Activated T-helper 1 cell treated with Interleukin-2 at 50 U/mL for 16 hours (primary cell): ENCODE measurements at regions not wholly inside any gene's neighbourhood (a gene's known extent, or its start where the extent isn't known, plus 50 kb on each side); places are given as distances from the start of the nearest gene placed in this dataset.
A peak's percentile ranks its signal among the peaks of the same experiment; 100 is the strongest.
"Not testable (repeated sequence)": the region's sequence is repeated elsewhere in the genome, so short reads cannot be mapped to it uniquely, and the experiment has no call there.

Experiments
- DNase-seq: peaks from one replicate; pipeline ENCODE4 v3.0.0-alpha.2; 2020; ENCODE audit warnings: low read depth

DNA sequence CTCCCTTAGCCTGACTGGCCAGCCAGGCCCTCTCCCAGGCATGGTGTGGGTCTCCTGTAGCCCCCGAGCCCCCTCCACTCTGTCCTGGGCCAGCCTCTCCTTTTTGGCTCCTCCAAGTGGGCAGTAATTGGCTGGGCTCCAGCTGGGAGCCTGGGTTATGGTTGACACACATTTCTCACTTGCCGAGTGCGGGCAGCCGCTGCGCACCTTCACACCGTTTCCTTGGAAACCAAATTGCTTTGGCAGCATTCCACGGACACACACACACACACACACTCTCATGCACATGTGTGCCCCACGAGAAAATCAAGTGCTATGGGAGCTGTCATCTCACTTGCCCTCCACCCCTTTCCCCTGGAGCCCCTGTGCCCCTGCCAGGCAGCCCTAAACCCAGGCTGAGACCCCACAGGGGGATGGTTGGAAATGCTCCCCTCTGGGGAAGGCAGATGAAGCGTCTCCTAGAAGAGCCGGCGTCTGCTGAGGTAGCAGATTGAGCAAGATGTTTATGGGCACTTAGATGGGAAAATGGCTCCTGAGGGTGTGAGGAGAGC lies 402.7 kb upstream of the TNRC6C start:
- no peak for DNase-seq

DNA sequence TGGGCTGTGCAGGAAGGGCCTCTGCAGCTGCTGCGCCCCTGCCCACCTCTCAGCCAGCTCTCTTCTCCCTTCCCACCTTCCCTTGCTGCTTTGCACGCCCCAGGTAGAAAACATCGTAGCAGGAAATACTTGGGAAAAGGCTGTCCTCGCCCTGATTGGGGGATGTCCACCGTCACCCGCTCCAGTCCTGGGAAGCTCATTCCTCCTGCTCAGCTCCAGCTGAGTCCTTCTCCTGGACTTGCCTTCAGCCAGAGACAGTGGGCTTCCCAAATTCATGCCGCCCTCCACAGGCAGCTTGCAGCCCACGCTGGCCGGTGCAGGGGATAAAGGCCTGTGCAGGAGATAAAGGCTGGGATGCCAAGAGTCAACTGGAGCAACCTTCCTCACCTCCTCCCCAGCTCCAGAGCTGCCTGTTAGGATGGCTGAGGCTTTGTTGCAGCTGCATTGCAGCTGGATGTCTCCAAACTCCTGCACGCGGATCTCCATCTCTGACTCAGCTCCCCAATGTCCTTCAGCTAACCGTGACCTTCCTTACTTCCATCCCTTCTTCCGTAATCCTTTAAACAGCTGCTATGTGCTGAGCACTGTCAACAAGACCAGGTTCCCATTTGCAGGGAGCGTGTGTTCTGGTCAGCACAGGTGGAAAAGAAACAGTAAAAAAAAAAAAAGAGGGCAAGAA lies 402.0 kb upstream of the TNRC6C start:
- no peak for DNase-seq

DNA sequence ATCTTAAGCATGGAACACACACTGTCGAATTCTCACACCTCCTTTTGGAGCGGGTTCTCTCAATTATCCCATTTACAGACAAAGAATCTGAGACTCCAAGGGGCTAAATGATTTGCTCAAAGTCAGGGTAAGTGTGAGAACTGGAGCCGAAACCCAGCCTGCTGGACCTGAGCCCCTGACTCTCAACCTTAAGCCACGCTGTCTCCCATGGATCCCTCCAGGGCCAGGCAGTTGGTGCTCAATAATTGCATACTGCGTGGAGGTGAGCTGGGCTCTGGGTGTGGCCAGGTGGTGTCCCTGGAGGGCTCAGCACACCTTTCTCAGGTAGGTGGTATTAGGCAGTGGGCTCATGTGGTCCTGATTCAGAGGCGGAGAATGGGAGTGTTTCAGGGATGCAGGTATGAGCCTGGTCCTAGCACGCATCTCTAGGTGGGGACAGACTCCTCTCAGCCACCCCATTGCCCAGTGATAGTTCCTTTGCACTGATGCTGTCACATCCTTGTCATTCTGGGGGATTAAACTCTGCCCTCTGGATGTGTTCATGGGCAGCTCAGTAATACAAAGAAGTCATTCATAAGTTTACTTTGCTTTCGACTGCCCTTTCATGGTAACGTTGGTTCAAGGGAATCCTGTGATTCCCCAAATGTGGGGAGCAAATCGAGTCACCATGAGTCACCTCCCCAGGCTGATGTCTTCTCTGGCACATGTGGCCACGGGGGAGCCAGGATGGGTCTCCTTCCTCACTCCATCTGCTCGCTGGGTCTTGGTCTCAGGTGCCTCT lies 399.5 kb upstream of the TNRC6C start:
- no peak for DNase-seq

DNA sequence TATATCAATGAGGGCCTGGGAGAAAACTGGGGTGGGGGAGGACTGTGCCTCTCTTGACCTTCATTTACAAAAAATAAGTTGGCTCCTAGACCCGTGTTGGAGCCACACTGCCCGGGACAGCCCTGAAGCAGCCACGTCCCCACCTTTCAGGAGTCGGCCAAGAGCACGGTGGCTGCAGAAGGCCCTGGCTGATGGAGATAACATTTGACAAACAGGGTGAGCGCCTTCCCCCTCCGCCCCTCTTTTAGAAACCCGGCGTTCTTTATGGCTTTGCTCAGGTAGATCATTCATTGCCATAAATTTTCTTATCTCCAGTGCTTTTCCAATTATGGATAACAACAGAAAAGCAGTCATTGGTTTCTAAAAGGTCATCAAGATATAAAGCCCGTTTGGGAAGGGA lies 398.1 kb upstream of the TNRC6C start:
- no peak for DNase-seq

DNA sequence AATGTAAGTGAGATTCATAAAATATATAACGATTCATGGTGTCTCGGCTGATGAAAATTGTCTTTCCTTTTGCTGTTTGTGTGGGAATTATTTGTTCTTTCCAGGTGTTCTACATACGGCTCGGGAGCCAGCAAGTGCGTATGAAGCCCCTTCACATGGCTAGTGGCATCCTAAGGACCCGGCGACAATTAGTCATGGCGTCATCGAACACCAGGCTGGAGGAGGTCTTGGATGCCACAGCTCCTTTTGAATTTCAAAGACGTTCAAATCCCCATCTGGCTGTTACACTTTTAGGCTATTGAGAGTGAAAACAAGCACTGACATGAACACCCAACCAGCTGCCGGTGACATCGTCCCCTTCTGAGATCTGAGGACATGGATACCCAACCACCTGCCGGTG lies 397.7 kb upstream of the TNRC6C start:
- DNase-seq = no peak

DNA sequence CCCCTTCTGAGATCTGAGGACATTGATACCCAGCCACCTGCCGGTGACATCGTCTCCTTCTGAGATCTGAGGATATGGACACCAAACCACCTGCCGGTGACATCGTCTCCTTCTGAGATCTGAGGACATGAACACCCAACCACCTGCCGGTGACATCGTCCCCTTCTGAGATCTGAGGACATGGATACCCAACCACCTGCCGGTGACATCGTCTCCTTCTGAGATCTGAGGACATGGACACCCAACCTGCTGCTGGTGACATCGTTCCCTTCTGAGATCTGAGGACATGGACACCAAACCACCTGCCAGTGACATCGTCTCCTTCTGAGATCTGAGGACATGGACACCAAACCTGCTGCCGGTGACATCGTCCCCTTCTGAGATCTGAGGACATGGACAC lies 396.1 kb upstream of the TNRC6C start:
- DNase-seq = not testable (repeated sequence)

DNA sequence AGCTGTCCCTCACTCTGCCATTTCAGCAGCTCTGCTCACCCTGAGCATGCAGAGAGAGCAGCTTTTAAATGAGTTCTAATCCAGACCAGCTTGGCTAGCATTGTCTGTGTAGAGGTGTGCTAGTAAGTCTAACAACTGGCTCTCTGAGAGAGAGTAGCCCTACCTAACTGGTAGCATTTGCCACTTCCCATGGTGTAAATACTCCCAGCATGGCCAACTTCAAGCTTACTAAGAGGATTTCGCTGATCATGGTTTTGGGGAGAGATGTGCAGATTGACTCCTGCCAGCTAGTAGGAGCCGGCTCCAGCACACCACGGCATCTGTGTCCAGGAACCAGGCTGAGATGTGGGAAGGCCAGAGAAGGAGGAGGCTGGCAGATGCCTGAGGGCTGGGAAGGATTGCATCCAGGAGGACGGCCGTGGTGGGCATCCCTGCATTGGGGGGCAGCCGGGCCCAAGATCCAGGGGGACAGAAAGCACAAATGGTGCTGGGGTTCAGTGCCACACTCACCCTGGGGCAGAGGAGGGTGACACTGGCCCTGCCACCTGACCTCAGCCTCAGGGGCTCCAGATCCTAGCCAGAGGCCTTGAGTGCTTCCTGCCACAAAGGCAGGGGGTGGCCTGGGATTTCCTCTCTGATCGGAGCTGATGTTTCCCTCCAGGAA lies 394.9 kb upstream of the TNRC6C start:
- no peak for DNase-seq

DNA sequence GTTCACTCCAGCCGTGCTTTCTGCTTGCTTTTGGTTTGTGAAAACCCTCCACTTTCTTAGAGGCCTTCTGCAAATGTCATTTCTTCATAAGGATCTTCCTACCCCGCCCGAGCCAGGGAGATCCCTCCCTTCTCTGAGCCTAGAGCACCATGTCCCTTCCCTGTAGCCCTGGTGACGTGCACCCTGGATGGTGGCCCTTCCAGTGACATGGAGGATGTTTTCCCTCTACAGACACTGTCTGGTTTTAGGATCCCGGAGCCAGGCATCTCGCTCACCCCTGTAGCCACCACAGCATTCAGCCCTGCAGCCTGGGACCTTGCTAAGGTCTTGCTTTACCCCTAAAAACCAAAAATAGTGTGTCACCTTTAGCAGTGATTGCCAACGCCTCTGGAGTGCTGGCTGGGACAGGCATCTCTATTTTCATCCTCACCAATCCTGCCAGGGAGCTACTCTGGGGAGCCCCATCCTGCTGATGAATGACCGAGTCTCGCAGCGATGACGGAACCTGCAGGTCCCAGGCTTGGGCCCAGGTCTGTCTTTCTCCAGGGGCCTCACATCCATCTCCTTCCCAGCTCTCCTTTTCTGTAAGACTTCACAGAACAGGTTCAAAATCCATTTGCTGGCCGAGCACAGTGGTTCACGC lies 394.1 kb upstream of the TNRC6C start:
- no peak for DNase-seq

DNA sequence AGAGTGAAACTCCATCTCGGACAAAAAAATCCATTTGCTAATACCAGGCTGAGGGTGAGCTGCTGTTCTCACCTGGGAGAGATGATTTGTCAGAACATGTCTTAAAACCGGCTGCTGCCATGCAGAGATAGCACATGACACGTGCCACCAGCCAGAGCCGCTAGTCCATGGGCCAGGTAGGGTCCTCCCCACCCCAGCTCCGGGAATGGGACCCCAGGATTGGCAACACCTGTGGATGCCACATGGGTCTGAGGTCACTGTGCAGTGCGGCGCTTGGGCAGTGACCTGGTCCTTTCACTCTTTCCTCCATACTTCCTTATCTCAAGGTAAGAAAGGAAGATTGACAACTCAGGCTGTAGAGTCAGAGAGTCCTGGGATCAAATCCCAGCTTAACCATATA lies 393.3 kb upstream of the TNRC6C start:
- no peak for DNase-seq

DNA sequence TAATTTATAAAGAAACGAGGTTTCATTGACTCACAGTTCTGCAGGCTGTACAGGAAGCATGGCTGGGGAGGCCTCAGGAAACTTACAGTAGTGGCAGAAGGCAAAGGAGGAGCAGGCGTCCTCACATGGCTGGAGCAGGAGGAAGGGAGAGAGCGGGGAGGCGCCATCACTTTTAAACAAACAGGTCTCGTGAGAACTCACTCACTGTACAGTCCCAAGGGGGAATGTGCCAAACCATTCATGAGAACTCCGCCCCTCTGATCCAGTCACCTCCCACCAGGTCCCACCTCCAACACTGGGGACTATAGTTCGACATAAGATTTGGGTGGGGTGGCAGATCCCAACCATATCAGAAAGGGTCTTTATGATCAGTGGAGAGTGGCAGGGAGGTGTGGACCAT lies 392.4 kb upstream of the TNRC6C start:
- no peak for DNase-seq

DNA sequence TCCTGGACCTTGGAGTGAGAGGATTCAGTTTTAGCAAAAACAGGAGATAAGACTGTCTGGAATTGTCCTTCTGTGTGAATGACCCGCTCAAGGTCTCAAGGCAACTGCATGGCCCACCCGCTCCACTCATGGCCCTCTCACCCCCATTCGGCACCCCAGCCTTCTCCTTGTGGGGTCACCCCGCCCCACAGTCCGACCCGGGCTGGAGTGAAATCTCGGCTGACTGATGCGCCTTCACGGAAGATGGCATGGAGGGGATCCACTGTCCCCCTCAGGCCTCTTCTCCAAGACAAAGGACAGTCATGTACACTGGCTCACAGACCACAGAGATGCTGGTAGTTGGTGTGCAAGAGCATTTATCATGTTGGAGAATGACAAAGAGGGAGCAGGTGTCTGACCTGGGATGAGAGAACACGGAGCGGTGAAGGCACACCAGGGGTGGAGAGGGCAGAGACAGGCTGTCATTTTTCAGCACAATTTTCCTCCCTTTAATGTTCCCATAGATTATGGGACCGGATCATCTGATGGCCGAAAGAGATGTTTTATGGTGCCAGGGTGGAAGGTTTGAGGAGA lies 391.9 kb upstream of the TNRC6C start:
- DNase-seq = no peak

DNA sequence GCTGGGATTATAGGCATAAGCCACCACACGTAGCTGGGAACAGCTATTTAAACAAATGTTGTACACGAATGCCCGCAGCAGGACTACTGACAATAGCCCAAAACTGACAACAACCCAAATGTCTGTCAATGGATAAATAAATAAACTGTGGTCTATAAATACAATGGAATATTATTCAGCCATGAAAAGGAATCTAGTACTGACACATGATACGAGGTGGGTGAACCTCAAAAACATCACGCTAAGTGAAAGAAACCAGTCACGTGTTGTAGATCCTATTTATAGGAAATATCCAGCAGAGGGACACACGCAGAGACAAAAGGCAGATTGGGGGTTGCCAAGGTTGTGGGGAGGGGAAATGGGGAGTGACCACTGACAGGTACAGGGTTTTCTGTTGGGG lies 390.0 kb upstream of the TNRC6C start:
- DNase-seq = no peak

DNA sequence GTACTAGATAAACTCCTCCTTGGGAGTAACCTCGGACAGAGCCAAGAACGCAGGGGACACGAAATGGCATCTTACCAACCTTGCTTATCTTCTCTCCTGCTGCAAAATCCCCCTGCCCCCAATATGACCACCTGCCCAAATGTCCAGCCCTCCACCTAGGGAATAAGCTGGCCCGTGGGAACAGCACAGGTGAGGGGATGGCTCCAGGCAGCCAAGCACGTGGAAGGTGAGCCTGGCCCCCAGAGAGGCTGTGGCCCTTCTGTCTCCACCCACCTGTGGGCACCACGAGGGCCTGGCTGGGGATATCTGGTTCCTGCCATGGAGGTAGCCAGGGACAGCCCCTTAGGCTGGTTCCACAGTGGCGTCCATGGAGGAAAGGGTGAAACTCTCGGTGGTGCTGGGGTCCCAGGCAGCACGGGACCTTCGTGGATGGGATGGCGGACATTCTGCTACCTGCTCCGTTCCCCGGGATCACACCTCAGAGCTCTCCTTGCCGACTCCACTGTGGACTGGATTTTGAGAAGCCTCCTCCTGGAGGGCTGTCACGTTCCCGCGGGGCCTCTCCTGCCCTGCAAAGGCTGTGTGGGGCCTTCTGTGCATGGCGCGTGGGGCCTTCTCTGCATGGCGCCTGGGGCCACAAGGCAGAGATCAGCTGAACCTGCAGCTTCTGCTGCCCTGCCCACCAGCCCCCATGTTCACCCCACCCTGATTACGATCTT lies 388.5 kb upstream of the TNRC6C start:
- DNase-seq = no peak

DNA sequence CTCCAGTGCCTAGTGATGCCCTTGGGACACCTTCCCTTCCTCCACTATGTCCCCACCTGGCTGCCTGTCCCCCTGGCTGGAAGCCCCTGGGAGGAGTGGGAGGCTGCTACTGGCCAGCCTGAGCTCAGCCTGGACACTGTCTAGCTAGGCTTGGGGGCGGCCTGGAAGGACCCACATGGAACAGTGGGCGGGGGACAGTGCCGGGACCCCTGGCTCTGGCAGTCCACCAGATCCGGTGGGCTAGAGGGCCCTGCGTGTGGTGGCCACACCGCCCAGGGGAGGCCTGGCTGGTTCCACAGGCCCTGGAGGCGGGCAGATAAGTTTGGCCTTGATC lies 388.0 kb upstream of the TNRC6C start:
- DNase-seq = no peak

DNA sequence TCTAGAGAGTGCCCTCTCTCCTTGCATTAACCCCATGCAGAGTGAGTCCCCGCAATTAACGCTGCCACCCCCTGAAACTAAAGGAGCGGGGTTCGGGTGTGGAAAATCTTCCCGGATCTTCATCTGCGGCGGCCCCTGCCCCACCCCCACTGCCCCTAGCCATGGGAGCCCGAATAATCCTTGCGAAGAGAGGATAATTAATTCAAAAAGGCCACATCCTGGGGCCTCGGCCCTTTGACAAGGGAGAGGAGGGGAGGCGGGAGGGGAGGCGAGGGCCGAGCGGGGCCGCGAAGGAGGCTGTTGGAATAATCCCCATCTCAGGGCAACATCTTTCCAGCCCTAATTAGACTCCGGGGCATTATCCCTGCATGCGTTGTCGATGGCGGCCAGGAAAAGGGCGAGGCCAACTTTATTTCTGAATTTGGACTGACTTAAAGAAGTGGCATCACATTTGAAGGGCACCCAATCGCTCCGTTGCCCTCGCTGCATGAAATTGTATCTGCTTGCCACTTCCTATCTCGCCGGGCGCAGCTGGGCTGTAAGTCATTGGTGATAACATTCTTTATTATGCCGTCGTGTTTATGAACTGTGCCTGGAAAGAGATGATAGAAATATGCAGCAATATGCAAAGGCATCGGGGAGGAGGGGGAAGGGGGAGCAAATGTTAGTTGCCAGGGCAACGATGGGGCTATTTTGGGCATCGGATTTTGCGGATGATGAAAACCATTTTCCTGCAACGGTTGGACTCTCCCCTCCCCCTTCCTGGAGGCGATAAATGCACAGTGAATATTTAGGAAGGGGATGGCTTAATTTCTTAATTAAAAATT lies 387.1 kb upstream of the TNRC6C start:
- DNase-seq = peak; percentile 3

DNA sequence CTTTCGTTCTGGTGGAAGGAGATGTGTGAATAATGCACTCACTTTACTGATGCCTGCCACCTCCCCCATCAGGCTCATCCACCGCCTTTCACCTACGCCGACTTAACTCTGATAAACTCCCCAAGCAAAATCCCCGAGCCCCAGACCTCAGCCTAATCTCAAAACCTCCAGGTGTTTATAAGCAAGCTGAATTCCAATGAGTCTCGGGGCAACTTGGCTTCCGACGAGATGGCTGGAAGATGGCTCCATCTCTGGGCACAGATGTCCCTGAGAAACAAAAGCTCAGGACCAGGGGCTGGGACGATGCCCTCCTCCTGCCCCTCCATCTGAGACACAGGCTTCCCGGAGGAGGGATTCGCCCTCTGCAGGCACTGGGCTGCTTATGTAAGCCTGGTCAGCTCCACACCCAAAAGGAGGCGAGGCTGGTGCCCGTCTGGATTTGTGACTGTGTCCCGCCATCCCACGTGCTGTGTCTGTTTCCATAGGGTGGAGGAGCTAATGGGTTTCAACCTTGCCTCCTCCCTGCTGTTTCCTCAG lies 386.4 kb upstream of the TNRC6C start:
- no peak for DNase-seq

DNA sequence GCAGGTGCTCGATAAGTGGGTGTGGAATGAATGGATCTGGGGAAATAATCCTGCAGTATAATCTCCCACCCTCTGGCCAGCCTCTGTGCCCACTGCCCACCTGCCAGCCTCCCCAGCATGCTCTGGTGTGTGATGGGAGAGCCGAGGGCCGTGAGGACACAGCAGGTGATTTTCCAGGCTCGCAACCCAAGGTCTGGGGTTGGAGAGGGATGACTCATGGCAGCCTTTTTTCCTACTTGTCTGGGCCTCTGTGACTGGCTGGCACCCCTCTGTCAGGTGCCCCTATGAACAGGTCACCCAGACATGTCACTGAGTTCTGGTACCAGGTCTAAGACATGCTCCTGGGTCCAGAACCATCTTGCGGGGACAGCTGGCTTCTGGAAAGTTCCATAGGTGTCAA lies 385.7 kb upstream of the TNRC6C start:
- DNase-seq = no peak

DNA sequence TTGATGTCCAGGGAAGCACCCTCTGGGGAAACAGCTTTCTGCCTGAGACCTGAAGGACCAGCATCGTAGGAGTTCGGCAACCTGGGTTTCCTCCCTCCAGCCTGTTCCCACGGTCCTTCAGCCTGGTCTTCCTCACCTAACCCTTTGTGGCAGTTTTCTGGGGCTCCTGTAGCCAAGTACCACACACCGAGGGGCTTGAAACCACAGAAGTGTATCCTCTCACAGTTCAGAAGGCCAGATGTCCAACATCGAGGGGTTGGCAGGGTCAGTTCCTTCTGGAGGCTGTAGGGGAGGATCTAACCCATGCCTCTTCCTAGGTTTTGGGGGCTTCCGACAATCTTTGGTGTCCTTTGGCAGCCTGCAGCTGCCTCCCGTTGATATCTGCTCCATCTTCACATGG lies 381.0 kb upstream of the TNRC6C start:
- no peak for DNase-seq

DNA sequence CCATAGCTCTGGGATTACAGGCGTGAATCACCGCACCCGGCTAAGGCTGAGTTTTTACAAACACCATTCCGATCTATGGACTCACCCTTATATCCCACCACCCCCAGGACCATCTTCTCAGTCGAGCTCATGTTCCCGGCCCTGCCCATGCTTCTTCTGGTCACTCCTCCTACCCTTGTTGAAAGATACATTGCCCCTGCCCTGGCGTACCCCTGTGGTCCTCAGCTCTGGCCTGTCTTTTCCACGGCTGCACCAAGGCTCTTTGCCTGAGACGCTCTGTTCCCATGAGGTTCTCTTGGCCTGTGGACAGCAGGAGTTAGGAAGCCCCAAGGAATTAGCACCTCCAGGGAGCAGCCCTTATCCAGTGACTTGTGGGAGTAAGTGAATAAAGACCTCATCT lies 379.4 kb upstream of the TNRC6C start:
- no peak for DNase-seq

DNA sequence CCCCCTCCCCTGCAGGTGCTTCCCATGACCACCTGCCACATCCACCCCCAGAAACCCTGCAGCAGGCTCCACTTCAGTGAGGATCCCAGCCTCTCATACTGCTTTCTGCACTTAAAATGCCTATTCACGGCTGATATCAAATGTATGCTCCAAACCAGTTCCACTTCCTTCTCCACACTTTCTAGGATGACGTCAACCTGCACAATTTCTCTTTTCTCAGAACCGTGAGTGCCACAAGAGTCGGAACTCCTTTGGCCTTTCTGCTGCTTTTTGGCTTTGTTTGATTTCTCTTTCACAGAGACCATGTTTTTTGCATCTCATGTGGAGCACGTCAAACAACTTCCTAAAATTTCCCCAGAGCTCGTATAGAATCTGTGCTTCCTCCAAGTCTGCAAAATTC lies 378.8 kb upstream of the TNRC6C start:
- DNase-seq = no peak
